ENCODE measurements at regions not wholly inside any gene's neighbourhood (a gene's known extent, or its start where the extent isn't known, plus 50 kb on each side); places are given as distances from the start of the nearest gene placed in this dataset.

DNA sequence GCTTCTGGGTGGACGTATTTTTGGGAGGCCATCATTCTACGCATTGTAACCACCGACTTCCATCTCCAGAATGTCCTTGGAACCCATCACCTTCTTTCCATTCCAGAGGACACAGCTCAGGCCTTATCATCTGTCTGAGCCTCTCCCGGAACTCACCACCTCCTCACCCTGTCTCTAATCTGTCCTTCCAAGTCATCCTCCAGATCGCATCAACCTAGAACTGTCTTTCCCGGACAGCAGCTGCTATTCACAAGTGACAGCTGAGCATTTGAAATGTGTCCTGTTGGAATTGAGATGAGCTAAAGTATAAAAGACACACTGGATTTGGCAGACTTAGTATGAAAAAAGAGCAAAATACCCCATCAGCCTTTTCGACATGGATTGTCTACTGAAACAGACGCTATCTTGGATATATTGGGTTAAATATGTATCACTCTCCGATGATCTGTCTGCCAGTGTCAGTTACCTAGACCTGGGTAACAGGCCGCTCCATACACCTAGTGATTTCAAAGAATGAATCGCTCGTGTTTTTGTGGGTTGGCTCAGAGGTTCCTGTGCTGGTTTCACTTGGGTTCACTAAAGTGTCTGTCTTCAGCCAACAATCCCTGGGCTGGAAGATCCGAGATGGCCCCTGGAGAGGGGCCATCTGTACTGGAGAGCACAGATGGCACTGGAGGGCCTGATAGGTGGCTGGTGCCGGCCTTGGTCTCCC, 104.4 kb upstream of the RFLNA start:
- Histone ChIP-seq H4K20me1 (ENCODE audit: insufficient read depth, low read length) (no peaks in the 10 kb centered on the region), H3K36me3 (ENCODE audit: insufficient read depth, low read length) (no peaks in the 10 kb centered on the region), H3K27me3 (ENCODE audit: insufficient read depth, low read length) (peaks cover 8% of the 10 kb centered on the region), H3K4me3 (ENCODE audit: insufficient read depth, low read length) (no peak overlapping the region), H3K79me2 (ENCODE audit: insufficient read depth, low read length) (no peaks in the 10 kb centered on the region), H3K4me1 (ENCODE audit: insufficient read depth, low read length) (no peaks in the 10 kb centered on the region), H3K9me3 (ENCODE audit: low read depth, low read length) (no peaks in the 10 kb centered on the region), H3K4me2 (ENCODE audit: insufficient read depth, low read length) (no peak overlapping the region), H2AFZ (ENCODE audit: low read length) (no peak overlapping the region), H3K27ac (ENCODE audit: low read depth, low read length) (no peak overlapping the region)
- TF ChIP-seq, protein P1, sequence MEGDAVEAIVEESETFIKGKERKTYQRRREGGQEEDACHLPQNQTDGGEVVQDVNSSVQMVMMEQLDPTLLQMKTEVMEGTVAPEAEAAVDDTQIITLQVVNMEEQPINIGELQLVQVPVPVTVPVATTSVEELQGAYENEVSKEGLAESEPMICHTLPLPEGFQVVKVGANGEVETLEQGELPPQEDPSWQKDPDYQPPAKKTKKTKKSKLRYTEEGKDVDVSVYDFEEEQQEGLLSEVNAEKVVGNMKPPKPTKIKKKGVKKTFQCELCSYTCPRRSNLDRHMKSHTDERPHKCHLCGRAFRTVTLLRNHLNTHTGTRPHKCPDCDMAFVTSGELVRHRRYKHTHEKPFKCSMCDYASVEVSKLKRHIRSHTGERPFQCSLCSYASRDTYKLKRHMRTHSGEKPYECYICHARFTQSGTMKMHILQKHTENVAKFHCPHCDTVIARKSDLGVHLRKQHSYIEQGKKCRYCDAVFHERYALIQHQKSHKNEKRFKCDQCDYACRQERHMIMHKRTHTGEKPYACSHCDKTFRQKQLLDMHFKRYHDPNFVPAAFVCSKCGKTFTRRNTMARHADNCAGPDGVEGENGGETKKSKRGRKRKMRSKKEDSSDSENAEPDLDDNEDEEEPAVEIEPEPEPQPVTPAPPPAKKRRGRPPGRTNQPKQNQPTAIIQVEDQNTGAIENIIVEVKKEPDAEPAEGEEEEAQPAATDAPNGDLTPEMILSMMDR (IDR thresholded peaks at IDR 0.05; ENCODE audit: extremely low read depth, low read depth, low read length) = no peak
- DNase-seq (ENCODE audit: insufficient read length, low spot score, missing footprints) = no peak

GRCh38 chr12:124191024-124191359, 103.9 kb upstream of the RFLNA start:
- H3K27ac ChIP-seq (ENCODE audit: low read depth, low read length) = no peak overlapping the region
- H4K20me1 ChIP-seq (ENCODE audit: insufficient read depth, low read length) = no peaks in the 10 kb centered on the region
- H3K36me3 ChIP-seq (ENCODE audit: insufficient read depth, low read length) = no peaks in the 10 kb centered on the region
- no peak overlapping the region for H2AFZ ChIP-seq (ENCODE audit: low read length)
- DNase-seq (ENCODE audit: insufficient read length, low spot score, missing footprints) = no peak
- H3K79me2 ChIP-seq (ENCODE audit: insufficient read depth, low read length) = no peaks in the 10 kb centered on the region
- peaks cover 8% of the 10 kb centered on the region for H3K27me3 ChIP-seq (ENCODE audit: insufficient read depth, low read length)
- no peaks in the 10 kb centered on the region for H3K9me3 ChIP-seq (ENCODE audit: low read depth, low read length)
- H3K4me1 ChIP-seq (ENCODE audit: insufficient read depth, low read length) = no peaks in the 10 kb centered on the region
- no peak overlapping the region for H3K4me3 ChIP-seq (ENCODE audit: insufficient read depth, low read length)
- TF ChIP-seq, protein P1 (IDR thresholded peaks at IDR 0.05; ENCODE audit: extremely low read depth, low read depth, low read length) = no peak
- H3K4me2 ChIP-seq (ENCODE audit: insufficient read depth, low read length) = no peak overlapping the region

- no peak for DNase-seq (ENCODE audit: insufficient read length, low spot score, missing footprints)
- Histone ChIP-seq H3K27me3 (ENCODE audit: insufficient read depth, low read length) (peaks cover 8% of the 10 kb centered on the region), H3K4me3 (ENCODE audit: insufficient read depth, low read length) (no peak overlapping the region), H2AFZ (ENCODE audit: low read length) (no peak overlapping the region), H3K4me2 (ENCODE audit: insufficient read depth, low read length) (no peak overlapping the region), H3K4me1 (ENCODE audit: insufficient read depth, low read length) (no peaks in the 10 kb centered on the region), H3K9me3 (ENCODE audit: low read depth, low read length) (peaks cover 7% of the 10 kb centered on the region), H3K36me3 (ENCODE audit: insufficient read depth, low read length) (no peaks in the 10 kb centered on the region), H4K20me1 (ENCODE audit: insufficient read depth, low read length) (no peaks in the 10 kb centered on the region), H3K79me2 (ENCODE audit: insufficient read depth, low read length) (no peaks in the 10 kb centered on the region), H3K27ac (ENCODE audit: low read depth, low read length) (no peak overlapping the region)
- TF ChIP-seq, protein P1 (IDR thresholded peaks at IDR 0.05; ENCODE audit: extremely low read depth, low read depth, low read length) = no peak
Measured at GRCh38 chr12:124191966-124192365, 102.9 kb upstream of the RFLNA start.

DNA sequence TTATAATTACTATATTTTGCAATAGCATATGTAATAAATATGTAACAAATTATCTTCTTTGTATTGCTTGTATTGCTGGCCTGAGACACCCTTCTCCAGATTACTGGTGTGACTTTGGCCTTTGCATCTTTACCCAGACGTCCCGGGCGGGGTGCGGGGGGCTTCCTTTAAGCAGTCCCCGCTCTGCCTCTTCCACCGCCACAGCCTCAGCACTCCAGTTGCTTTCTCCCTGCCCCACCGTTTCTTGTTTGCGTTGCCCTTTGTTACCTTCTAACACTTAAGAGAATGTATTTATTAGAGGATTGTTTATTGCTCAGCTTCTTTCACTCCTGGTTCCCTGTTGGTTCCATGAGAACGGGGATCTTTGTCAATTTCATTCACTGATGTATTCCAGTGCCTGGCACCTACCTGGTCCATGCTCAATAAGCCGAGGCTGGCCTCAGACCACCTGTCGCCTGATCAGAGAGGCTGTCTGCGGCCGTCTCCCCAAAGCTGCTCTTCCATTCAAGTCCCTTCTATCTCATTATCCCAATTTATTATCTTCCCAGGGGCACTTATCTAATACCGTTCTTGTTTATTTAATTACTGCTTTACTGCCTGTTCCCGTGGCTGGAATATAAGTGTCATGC, 100.5 kb upstream of the RFLNA start:
- Histone ChIP-seq H3K4me2 (ENCODE audit: insufficient read depth, low read length) (no peak overlapping the region), H3K27me3 (ENCODE audit: insufficient read depth, low read length) (peaks cover 4% of the 10 kb centered on the region), H3K4me3 (ENCODE audit: insufficient read depth, low read length) (no peak overlapping the region), H2AFZ (ENCODE audit: low read length) (no peak overlapping the region), H3K4me1 (ENCODE audit: insufficient read depth, low read length) (no peaks in the 10 kb centered on the region), H3K27ac (ENCODE audit: low read depth, low read length) (no peak overlapping the region), H3K9me3 (ENCODE audit: low read depth, low read length) (peaks cover 7% of the 10 kb centered on the region), H3K36me3 (ENCODE audit: insufficient read depth, low read length) (no peaks in the 10 kb centered on the region), H4K20me1 (ENCODE audit: insufficient read depth, low read length) (no peaks in the 10 kb centered on the region), H3K79me2 (ENCODE audit: insufficient read depth, low read length) (no peaks in the 10 kb centered on the region)
- no peak for DNase-seq (ENCODE audit: insufficient read length, low spot score, missing footprints)
- TF ChIP-seq, protein P1 (IDR thresholded peaks at IDR 0.05; ENCODE audit: extremely low read depth, low read depth, low read length) = no peak
